ENCODE measurements at regions not wholly inside any gene's neighbourhood (a gene's known extent, or its start where the extent isn't known, plus 50 kb on each side); places are given as distances from the start of the nearest gene placed in this dataset.

DNA sequence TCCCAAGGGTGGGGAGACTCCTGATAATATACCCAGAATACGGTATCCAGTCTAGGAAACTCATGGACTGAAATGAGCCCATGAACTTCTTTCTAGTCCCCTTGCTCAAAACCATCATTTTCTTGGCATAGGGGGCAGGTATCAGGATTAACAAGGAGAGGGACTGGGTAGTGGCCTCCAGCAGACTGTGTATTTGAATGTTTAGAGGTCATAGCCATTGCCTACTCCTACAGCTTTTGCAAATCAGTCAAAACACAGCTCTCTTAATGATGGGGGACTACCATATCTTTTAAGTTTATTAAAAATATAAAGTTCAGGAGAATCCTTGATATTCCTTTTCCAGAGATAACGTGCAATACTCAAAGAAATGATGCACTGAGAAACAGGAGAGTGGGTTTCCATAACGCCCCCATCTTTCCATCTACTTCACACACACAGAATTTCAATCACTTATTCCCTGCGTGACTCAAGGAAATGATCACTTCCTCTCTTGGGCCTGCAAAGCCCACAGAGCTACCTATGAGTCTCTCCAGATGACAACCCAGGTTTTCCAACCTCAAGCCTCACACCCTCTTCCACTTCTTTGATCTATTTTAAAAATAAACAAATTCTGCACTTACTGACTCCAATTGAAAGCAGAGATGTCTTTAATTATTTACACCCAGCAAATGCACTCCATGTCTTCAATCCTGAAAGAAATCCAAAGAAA, 584.0 kb upstream of the LMCD1 start:
- TF ChIP-seq, protein P1, sequence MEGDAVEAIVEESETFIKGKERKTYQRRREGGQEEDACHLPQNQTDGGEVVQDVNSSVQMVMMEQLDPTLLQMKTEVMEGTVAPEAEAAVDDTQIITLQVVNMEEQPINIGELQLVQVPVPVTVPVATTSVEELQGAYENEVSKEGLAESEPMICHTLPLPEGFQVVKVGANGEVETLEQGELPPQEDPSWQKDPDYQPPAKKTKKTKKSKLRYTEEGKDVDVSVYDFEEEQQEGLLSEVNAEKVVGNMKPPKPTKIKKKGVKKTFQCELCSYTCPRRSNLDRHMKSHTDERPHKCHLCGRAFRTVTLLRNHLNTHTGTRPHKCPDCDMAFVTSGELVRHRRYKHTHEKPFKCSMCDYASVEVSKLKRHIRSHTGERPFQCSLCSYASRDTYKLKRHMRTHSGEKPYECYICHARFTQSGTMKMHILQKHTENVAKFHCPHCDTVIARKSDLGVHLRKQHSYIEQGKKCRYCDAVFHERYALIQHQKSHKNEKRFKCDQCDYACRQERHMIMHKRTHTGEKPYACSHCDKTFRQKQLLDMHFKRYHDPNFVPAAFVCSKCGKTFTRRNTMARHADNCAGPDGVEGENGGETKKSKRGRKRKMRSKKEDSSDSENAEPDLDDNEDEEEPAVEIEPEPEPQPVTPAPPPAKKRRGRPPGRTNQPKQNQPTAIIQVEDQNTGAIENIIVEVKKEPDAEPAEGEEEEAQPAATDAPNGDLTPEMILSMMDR (IDR thresholded peaks at IDR 0.05), result no peak
- no peak for TF ChIP-seq POLR2A (IDR thresholded peaks at IDR 0.05)
